ENCODE measurements at regions not wholly inside any gene's neighbourhood (a gene's known extent, or its start where the extent isn't known, plus 50 kb on each side); places are given as distances from the start of the nearest gene placed in this dataset.

GRCh38 chr1:212215910-212216309 lies 69.3 kb upstream of the PPP2R5A start:
- no peak overlapping the region for H2AK5ac ChIP-seq (ENCODE audit: low read depth, low read length)
- CTCF ChIA-PET = no interaction called here
- H3K23ac ChIP-seq (ENCODE audit: low read depth, low read length) = no peak overlapping the region
- no peak overlapping the region for H4K91ac ChIP-seq (ENCODE audit: insufficient read depth, low read depth, low read length)
- no peak overlapping the region for H3K27ac ChIP-seq (ENCODE audit: insufficient read depth, low read length)
- DNase-seq = no peak
- H3K14ac ChIP-seq (replicated peaks; ENCODE audit: low read depth, low read length) = no peak overlapping the region
- no peaks in the 10 kb centered on the region for H4K20me1 ChIP-seq (ENCODE audit: insufficient read depth, low read length)
- H3K18ac ChIP-seq (ENCODE audit: low read depth, low read length) = no peak overlapping the region
- no peak overlapping the region for H2BK15ac ChIP-seq (ENCODE audit: low read depth, low read length)
- no peak overlapping the region for H3K4me3 ChIP-seq (ENCODE audit: insufficient read depth, low read depth, low read length)
- no peaks in the 10 kb centered on the region for H3K27me3 ChIP-seq (ENCODE audit: control insufficient read depth, insufficient read depth, low read length)
- H2AK9ac ChIP-seq (replicated peaks; ENCODE audit: low read depth, low read length, poor library complexity) = no peak overlapping the region
- in situ Hi-C loops (cut with MboI; ENCODE audit: low sequenced_read_pairs) (no loop called here), dilution Hi-C loops (cut with HindIII; ENCODE audit: low sequenced_read_pairs, unreplicated experiment) (no loop called here), intact Hi-C loops (cut with micrococcal nuclease) (no loop called here)
- TF ChIP-seq BHLHE40 (IDR thresholded peaks at IDR 0.05; ENCODE audit: low read depth, low read length) (no peak), MAFK (IDR thresholded peaks at IDR 0.05; ENCODE audit: low read depth, low read length) (no peak), RCOR1 (IDR thresholded peaks at IDR 0.05; ENCODE audit: insufficient replicate concordance, low read length) (no peak), SMC3 (IDR thresholded peaks at IDR 0.05; ENCODE audit: low read depth, low read length) (no peak), MXI1 (IDR thresholded peaks at IDR 0.05; ENCODE audit: borderline replicate concordance, low read depth, low read length) (no peak), CEBPB (IDR thresholded peaks at IDR 0.05; ENCODE audit: low read depth, low read length) (no peak), CHD1 (IDR thresholded peaks at IDR 0.05; ENCODE audit: low read depth, low read length) (no peak), FOS (IDR thresholded peaks at IDR 0.05; ENCODE audit: low read depth, low read length) (no peak), ELK1 (IDR thresholded peaks at IDR 0.05; ENCODE audit: borderline replicate concordance, low read depth, low read length) (no peak), NFE2L2 (IDR thresholded peaks at IDR 0.05; ENCODE audit: low read depth, low read length) (no peak), MAZ (IDR thresholded peaks at IDR 0.05; ENCODE audit: borderline replicate concordance, low read depth, low read length) (no peak)
- H4K5ac ChIP-seq (ENCODE audit: low read depth, low read length) = no peak overlapping the region
- ATAC-seq (ENCODE audit: low read depth) = no peak
- H4K8ac ChIP-seq (ENCODE audit: low read depth in 2 of 2, low read length in 2 of 2) = no peak overlapping the region
- H3K36me3 ChIP-seq (ENCODE audit: control insufficient read depth, insufficient read depth, low read length) = no peaks in the 10 kb centered on the region
- H2AFZ ChIP-seq (replicated peaks; ENCODE audit: low read length, poor library complexity) = no peak overlapping the region
- peaks cover 8% of the 10 kb centered on the region for H3K4me1 ChIP-seq (ENCODE audit: control insufficient read depth, insufficient read depth, low read length)
- no peak overlapping the region for H3K4ac ChIP-seq (ENCODE audit: low read depth, low read length)
- H3K9me3 ChIP-seq (ENCODE audit: control insufficient read depth, insufficient read depth, low read length) = no peaks in the 10 kb centered on the region
- H3K79me1 ChIP-seq (ENCODE audit: low read depth in 1 of 2, low read length in 2 of 2) = no peaks in the 10 kb centered on the region
- peaks cover 4% of the 10 kb centered on the region; the same call in 1 of the 2 replicates for H3K9me1 ChIP-seq (ENCODE audit: insufficient read depth, low read length)
- no peak overlapping the region for H3K56ac ChIP-seq (ENCODE audit: extremely low read depth, insufficient read depth, low read length)
- H2BK5ac ChIP-seq (ENCODE audit: low read depth, low read length, poor library complexity, severe bottlenecking) = no peak overlapping the region
- H2BK20ac ChIP-seq (ENCODE audit: low read depth, low read length) = no peak overlapping the region
- no peak overlapping the region for H3K4me2 ChIP-seq (ENCODE audit: low read depth, low read length)
- POLR2A ChIA-PET (ENCODE audit: unreplicated experiment) = no interaction called here
- BruUV-seq (replicated peaks) = no TSS peak
- no peak overlapping the region for H3K9ac ChIP-seq (ENCODE audit: low read depth, low read length)
- no peak overlapping the region for H2BK120ac ChIP-seq (ENCODE audit: low read depth, low read length)
- no CpG with 5 or more reads among the region's 3 CpGs for WGBS, 2 experiments (ENCODE audit: extremely low coverage in 2 of 2, insufficient read length in 1 of 2)
